ENCODE measurements at regions not wholly inside any gene's neighbourhood (a gene's known extent, or its start where the extent isn't known, plus 50 kb on each side); places are given as distances from the start of the nearest gene placed in this dataset.

DNA sequence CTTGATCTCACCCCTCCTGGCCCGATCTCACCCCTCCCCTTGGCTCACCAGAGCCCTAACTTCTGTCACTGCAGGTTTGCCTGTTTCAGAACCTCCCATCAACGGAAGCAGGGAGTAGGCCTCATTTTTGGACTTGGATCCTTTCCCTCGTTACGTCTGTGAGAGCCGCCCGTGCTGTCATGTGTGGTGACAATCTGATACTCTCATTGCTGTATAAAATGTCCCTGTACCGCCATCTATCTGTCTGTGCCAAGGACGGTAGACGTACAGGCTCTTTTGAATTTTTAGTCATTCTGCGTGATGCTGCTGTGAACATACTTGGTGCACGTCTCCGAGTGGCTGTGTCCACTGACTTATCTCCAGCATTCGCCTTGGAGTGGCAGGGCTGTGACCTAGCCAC is 1163.1 kb downstream of the BRD1 start:
- DNase-seq: no peak

DNA sequence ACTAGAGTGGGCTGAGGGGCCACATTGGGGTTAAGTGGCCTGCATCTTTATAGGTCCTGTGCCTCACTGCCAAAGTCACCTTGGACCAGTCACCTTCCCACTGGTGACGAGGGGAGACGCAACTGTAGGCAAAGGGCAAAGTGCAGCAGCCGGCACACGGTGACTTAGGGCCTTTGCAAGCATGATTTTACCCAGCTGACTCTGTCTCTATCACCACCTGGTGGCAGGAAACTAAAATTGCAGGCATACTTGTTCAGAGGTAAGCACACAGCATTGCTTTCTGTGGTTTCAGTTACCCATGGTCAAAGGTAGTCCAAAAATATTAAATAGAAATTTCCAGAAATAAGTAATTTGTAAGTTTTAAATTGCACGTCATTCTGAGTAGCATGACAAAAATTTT is 1164.4 kb downstream of the BRD1 start:
- no peak for DNase-seq

DNA sequence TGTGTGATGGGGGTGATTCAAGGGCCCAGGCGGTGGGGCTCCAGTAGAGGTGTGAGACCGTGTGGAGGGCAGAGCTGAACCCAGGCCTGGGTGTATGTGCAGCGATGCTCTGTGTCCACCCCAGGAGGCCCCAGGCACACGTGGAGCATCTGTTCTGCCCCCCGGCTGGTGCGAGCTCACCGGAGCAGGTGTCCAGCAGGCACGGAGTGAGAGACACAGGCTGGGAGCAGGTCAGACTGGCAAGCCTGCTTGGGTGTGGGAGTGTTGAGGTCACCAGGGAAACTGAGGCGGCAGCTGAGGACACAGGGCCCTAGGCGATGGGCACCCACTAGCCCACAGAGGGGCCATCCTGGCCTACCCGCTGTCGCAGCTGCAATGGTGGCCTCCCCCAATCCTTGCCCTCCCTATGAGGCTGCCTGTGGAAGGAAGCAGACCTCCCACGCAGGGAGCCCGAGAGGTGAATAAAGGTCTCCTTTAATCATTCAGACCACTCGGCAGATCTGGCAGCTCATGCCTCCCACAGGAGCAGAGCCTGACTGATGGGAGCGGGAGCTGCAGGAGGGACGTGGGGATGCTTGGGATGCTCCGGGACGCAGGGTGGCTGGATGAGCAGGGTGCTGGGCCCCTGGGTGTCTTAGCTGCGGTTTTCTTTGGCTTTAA is 1165.1 kb downstream of the BRD1 start:
- DNase-seq: no peak

DNA sequence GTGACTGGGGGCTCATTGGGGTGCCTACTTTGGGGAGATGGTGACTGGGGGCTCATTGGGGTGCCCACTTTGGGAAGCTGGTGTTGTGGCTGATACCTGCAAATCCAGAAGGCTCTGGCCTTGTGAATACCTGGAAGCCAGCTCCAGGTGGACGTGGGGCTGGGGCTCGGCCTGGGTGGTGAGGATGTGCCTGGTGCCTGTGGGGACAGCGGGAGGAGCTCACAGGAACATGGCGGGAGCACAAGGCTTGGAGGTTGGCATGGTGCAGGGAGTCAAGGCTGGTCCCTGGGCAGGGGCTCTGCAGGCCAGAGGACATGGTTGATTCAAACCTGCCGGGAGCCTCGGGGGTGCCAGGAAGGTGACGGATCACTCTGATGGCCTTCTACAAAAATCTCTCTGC is 1165.7 kb downstream of the BRD1 start:
- no peak for DNase-seq

DNA sequence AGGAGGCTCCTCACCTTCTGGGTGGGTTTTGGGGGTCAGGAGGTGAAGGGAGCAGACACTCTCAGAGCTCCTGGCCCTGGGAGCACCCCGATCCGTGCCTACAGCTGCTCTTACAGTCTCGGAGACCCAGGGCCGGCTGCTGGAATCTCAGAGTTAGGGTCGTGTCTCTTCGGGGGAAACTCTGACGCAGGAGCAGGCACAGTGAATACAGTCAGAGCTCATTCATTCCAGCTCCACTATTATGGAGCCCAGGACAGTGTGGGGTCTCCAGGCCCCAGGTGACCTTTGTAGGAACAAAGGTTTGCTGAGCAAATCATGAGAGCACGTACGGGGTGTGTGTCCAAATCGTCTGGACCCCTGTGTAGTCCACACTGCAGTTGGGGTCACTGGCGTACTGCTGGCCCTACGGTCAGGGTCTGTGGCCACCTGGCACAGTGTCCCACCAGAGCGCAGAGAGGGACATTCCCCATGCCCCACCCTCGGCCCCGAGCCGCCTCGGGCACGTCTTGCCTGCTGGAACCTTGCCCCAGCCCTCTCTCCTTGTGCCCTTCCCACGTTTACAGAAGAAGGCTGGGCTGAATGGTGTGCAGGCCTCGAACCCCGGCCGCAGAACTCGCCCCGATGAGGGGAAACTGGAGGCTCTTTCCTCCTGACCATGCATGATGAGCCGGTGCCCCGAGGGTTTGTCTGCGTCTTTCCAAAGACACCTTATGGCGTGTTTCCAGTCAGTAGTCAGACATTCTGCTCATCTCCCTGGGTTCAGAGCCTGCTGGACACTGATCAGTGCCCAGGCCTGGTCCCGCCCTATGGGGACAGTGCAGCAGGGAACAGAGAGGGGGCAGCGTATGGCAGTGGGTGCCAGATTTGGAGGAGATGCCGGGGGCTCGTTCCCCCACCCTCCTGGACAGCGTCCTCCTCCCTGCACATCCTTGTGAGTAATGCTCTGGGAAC is 1166.6 kb downstream of the BRD1 start:
- DNase-seq: no peak

DNA sequence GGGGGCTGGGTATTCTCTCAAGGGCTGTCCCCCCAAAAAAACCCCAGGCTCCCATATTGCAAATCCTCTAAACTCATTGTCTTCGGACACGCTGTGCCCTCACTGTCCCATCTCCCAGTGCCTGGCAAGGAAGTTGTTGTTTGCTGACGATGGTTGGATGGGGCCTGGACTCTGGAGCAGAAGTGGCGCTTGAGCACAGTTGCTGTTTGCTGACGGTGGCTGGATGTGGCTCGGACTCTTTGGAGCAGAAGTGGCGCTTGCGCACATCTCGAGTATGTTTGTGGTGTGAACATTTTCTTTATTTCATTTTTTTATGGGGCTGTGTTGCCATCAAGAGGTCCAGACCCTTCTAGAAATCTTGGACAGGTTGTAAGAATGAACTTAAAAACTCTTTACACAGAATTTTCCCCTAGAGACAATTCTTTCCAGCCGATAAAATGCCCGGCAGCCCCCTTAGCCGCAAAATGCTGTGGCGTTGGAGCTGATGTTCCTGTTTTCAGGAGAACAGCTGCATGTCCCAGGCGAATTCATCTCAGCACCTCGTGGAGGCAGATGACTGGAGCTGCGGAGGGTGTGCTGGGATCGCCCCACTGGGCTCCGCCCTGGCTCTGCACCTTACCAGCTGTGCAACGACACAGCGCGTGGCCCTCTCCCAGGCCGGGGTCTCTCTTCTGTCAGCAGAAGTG is 1167.4 kb downstream of the BRD1 start:
- DNase-seq: no peak

DNA sequence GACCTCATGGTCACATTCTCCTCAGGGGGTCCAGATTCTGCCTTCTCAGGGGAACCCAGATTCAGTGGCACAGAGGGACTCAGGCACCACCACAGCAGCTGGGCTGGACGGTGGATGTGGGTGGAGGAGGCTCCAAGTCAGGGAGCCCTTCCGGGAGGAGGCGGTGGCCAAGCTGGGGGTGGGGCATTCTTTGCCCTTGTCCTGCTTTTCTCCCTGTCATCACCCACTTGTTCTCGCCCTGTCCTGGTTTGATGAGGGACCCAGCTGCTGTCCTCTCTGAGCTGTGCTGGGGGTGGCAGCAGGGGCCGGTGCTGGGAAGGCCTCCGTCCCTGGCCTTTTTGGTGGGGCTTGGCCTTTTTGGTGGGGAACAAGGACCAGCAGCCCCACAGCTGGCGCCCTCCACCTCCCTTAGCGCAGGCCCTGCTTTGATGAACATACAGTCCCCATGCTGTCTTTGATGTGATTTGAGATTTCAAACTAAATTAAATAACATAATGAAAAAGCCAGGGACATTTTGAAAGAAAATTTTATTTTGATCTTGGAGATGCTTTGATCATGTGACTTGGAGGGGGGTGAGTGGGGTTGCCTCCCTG is 1168.2 kb downstream of the BRD1 start:
- DNase-seq: no peak

DNA sequence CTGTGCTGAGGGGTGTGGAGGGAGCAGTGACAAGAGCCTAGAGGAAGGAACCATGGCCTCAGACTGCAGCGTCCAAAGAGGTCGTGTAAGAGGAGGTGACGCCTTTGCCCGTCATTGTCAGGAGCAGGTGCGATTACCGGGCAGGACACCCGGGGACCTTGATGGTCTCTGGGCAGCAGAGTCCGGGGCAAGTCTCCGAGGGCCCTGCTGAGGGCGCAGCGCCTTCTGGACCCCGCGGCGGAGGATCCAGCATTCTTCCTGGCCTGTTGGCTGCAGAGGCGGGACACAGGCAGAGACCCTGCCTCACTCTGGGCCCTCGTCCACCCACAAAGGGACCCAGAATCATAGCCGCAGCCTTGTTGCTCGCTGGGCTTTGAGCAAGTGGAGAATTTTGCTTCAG is 1168.8 kb downstream of the BRD1 start:
- DNase-seq: no peak

DNA sequence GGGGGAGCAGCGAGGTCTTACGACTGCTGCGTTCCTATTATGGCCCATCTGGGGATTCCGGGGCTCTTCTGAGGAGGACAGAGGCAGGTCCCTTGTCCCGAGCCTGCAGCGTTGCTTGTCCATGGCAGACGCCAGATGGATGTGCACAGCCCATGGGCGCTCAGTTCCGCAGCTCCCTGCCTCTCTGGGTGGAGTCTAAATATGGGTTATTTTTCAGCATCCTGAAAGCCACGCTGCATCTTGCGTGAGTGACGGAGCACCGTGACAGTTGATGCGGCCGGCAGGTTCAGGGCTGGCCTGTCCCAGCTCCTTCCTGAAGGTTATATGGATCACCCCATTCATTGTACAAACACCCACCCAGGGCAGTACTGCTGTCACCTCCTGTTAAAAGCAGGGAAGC is 1169.4 kb downstream of the BRD1 start:
- no peak for DNase-seq

DNA sequence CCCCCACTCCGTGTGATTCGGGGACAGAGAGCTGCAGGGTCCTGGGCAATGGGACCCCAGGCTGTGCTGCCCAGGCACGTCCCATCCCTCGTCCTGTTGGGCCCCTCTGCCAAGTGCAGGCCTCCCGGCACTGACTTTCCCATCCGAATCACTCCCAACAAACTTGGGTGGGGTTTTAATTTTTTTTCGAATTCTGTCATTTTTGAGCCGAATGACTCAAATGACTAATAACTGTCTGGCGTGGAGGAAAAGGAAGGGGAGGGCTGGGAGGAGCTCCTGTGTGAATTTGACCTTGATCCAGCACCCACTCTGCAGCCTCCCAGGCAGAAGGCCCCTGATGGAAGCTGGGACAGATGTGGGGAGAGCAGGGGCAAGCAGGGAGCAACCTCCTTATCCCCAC is 1173.2 kb downstream of the BRD1 start:
- DNase-seq: no peak

DNA sequence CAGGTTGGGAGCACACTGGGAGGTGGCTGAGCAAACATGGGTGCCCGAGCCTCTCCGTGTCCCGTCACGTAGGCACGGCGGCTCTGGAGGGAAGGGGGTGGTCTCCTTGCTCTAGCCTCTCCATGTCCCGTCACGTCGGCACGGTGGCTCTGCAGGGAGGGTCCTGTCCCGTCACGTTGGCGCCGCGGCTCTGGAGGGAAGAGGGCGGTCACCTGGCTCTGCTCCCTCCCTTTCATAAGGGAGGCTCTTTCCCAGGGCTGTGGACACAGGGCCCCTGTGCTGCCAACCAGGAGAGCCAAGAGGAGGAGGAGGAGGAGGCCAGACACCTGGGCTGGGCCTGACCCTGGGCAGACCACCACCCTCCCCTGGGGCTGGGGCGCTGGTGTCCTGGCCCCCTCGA is 1173.7 kb downstream of the BRD1 start:
- DNase-seq: no peak

DNA sequence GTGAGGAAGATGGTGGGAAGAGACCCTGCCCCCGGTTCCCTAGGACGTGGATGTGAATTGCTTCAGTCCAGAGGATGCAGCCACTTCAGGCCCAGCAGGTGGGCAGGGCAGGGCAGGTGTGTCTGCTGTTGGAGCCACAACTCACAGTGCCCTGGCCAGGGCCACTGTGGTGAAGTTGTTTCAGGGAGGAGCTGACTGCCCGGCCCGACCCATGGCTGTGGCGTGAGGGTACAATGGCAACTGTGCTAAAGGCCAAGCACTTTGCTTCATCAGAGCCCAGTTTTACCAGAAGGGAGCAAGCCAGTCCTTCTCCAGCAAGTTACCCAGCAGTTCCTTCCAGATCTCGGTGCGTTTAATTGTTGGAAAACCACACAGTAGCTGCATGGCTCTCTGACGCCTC is 1174.4 kb downstream of the BRD1 start:
- no peak for DNase-seq

DNA sequence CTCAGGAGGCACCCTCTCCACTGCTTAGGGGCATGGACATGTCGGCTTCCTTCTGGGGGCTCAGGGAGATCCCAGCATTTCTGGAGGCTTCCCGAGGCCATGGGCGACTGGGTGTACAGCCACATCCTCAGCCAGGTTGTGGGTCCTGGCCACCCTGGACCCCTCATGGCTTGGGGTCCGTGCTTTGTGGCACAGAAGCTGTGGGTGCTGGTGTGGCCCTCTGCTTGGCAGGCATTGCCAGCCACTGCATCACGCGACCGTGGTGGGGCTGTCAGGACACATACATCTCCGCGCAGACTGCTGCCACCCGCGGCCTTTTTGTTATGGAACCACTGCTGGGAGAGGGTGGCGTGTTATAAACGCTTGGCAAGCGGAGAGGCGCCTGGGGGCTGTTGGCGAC is 1174.9 kb downstream of the BRD1 start:
- DNase-seq: no peak

DNA sequence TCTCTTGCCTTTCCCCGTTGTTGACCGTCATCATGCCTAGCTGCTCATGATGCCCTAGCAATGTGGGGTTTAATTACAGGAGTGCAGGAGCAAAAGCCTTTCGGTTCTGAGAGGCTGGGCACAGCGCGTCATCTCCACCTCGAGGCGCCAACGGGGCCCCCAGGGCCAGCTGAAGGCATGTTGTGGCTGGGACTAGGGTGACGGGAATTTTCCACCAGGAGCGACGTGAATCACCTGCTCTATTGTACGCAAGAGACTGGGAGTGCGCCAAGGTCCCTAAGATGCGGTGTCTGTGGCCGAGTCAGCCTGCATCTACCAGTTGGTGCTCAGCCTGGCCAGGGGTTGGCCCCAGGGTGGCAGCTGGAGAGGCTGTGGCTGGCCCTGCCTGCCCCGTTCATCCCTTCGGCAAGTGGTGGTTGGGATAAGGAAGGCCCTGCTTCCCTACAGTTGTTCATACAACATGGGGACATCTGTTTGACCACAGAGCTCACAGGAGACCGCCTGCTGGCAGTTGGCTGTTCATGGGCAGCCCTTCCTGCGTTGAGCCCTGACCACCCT is 1175.6 kb downstream of the BRD1 start:
- no peak for DNase-seq

DNA sequence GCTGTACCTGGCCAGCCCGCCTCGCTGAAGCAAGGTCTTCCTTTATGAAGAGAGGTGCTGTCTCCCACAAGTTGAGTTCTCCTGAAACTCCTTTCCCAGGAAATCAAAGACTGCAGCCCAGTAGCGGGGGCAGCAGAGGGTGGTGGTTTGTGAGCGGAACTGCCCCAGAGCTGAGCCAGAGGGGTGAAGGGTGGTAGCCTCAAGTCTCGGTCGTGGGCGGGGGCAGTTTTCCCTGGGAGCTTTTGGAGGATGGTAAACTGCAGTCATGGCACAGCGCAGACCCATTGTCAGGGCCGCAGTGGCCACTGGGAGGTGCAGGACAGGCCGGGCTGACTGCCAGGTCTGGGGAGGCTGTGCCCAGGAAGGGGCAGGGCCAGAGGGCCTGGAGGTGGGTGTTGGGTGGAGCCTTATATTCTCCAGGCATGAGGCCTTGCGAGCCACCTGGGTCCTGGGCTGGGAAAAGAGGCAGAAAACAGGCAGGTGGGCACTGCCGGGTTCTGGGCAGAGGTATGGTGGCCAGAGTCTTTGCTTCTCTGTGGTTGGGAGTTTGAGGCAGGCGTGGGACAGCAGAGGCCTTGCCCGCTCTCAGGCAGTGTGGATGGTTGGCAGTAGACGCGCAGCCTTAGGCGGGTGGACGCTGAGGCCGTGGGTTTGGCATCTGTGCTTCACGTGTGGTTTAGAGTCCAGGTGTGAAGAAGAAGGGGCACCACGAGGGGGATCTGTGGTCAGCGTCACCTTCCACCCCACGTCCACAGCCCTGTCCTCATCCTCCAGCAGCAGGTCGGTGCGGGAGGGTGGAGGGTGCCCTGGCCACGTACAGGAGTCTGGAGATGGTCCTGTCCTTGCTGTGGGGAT is 1176.4 kb downstream of the BRD1 start:
- DNase-seq: no peak

DNA sequence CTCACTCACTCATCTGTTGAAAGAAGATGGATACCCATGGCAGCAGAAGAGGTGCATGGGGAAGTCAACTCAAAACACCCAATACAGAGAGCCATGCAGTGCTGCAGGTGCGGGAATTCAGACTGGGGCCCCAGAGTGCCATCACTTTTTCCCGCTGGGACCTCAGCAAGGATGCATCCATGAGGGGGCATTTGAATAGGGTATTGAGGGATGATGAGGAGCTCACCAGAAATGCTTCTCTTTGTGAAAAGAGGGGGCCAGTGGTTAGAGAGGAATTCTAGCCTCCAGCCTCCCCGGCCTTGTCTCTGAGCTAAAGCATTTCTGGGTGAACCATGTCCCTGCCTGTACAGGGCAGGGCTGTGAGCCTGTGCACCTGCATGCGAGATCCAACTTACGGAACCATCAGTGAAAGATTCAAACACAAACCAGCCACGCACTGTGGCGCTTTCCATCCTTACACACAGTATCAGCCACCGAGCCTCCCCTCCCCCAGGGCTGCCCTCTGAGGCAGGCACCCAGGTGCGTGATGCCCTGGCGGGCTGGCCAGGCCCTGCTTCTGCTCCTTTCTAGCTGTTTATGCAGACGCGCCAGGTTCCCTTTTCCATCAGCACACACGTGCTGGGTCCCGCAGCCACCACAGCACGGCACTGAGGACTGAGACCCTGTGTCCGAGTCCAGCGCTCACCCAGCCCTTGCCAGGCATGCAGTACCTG is 1177.2 kb downstream of the BRD1 start:
- DNase-seq: no peak

DNA sequence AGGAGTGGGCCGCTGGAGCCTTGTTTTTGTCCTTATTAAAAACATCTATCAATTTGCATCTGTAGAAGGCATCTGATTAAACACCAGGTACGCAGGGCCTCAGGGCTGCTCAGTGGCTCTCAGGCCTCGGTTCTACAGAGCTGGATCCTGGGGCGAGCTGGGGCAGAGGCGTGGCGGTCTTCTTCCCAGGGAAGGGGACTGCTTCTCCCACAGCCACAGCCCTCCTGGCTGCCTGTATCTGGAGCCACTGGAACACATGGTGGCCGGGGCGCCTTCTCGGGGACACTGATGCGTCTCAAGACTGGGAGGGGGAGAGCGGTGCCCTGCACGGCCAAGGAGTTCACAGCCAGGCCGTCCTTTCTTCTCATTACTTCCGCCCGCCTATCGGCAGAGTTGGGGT is 1178.2 kb downstream of the BRD1 start:
- no peak for DNase-seq

DNA sequence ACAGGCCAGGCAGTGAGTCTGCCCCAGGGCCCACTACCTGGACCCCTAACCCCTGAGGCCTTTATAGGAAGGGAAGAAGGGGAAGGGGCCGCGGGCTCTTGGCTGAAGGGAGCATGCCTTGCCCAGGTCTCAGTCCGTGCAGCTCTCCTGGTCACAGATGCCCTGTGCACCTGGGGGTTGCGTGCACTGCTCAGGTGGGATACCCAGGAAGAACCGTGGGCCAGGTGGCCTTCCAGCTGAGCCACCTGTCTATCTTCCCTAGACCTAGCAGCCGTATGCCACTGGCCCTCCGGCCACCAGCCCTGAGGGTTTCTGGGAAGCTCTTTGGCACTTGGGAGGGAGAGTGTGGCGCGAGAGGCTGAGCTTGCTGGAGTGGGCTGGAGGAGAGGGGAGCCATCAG is 1178.6 kb downstream of the BRD1 start:
- DNase-seq: no peak

DNA sequence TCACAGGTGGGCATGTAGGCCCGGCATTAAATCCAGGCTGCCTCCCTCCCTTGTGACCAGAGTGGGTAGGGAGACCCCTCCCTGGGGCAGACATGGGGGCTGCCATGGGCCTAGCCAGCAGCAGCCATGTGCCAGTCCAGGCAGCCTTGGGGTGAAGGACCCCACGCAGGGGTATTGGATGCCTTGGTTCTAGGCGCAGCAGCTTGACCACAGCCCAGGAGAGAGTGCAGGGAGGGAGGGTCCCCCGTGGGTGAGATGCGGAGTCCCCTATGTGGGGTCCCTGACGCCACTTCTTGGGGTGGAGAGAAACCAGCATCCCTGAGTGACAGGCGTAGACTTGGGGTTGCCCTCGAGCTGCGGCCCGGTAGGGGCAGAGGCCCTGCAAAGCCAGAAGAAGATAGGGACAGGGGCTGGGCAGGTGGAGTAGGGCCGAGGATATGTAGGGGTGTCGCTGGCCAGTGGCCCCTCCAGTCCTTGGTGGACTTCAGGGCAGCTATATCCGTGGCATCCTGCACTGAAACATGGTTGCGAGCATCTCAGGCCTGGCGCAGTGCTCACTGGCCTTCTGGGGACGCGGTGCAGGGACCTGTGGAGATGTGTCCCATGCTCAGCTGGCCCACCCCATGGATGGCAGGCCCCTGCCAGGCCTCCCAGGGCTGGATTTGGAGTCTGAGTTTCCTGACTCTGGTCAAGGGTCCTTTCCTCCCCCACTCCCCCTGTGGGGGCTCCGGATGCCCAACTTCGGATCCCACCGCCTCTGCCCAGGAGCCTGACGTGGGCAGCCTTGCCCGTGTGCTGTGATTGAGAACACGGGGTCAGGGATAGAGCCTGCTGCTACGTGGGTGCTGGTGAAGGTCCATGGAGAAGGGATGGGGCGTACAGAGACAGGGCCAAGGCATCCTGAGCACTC is 1179.8 kb downstream of the BRD1 start:
- no peak for DNase-seq

DNA sequence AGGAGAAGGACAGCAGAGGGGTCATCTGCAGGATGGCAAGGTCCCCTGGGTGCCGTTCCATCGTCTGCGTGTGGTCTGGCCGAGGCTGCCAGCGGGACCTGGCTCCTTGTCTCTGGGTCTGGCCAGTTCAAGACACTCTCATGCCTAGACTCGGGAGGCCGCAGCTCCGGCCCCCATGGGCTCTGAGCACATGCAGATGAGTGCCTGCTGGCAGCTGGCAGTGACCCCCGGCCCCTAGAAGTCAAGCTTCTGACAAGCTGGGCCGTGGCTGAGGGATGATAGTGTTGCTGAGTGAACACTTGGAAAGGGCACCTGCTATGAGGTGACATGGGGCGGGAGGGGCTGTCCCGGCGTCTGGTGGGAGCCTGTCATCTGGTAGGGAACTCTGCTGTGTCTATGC is 1180.6 kb downstream of the BRD1 start:
- no peak for DNase-seq

Measured in NCI-H1930 (cell line).